ENCODE measurements at regions not wholly inside any gene's neighbourhood (a gene's known extent, or its start where the extent isn't known, plus 50 kb on each side); places are given as distances from the start of the nearest gene placed in this dataset.

DNA sequence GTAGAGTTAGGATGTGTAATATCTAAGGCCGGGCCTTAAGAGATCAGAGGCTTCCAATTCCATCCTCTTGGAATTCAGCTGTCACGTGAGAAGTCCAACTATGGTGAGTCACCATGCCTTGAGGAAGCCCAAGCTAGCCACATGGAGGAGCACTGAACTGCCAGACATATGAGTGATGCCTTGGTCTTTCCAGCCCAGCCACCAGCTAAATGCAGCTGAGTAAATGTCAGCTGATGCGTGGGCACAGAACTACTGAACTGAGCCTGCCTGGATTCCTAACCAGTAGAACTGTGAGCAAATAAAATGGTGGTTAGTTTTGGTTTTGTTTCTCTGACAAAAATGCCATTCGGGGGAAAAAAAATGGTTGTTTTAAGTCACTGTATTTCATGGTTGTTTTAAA, 153.7 kb upstream of the SERTAD2 start:
- intact Hi-C loops (cut with micrococcal nuclease) (loop anchor here (5.0 kb wide), 3 partner anchors 40 to 55 kb away; no protein-coding TSS in a partner anchor), in situ Hi-C loops (cut with MboI; ENCODE audit: low sequenced_read_pairs) (no loop called here), dilution Hi-C loops (cut with HindIII; ENCODE audit: low sequenced_read_pairs, unreplicated experiment) (no loop called here)
- Histone ChIP-seq H2AK5ac (ENCODE audit: low read depth, low read length) (no peak overlapping the region), H3K56ac (ENCODE audit: extremely low read depth, insufficient read depth, low read length) (peak overlapping the region; percentile 62; the same call in 1 of the 2 replicates), H4K8ac (ENCODE audit: low read depth in 2 of 2, low read length in 2 of 2) (peak overlapping the region; percentile 37 to 94; a peak in 3 of 4 replicates), H3K4me3 (ENCODE audit: insufficient read depth, low read depth, low read length) (no peak overlapping the region), H2AFZ (replicated peaks; ENCODE audit: low read length, poor library complexity) (peak overlapping the region; percentile 54), H3K4me1 (ENCODE audit: control insufficient read depth, insufficient read depth, low read length) (peaks cover 12% of the 10 kb centered on the region), H2BK15ac (ENCODE audit: low read depth, low read length) (peak overlapping the region; percentile 71; the same call in 1 of the 3 replicates), H4K20me1 (ENCODE audit: insufficient read depth, low read length) (no peaks in the 10 kb centered on the region), H3K4me2 (ENCODE audit: low read depth, low read length) (no peak overlapping the region), H3K36me3 (ENCODE audit: control insufficient read depth, insufficient read depth, low read length) (no peaks in the 10 kb centered on the region), H3K4ac (ENCODE audit: low read depth, low read length) (peak overlapping the region; percentile 92; the same call in 1 of the 2 replicates), H3K18ac (ENCODE audit: low read depth, low read length) (no peak overlapping the region), H3K27ac (ENCODE audit: insufficient read depth, low read length) (peak overlapping the region; percentile 76; the same call in 1 of the 2 replicates), H3K9ac (ENCODE audit: low read depth, low read length) (no peak overlapping the region; the same call in 1 of the 2 replicates), H4K5ac (ENCODE audit: low read depth, low read length) (no peak overlapping the region), H2AK9ac (replicated peaks; ENCODE audit: low read depth, low read length, poor library complexity) (no peak overlapping the region), H3K27me3 (ENCODE audit: control insufficient read depth, insufficient read depth, low read length) (no peaks in the 10 kb centered on the region), H2BK20ac (ENCODE audit: low read depth, low read length) (peak overlapping the region; percentile 93), H3K9me1 (ENCODE audit: insufficient read depth, low read length) (peaks cover 9% of the 10 kb centered on the region), H3K23ac (ENCODE audit: low read depth, low read length) (no peak overlapping the region), H3K9me3 (ENCODE audit: control insufficient read depth, insufficient read depth, low read length) (no peaks in the 10 kb centered on the region), H3K79me1 (ENCODE audit: low read depth in 1 of 2, low read length in 2 of 2) (no peaks in the 10 kb centered on the region), H2BK5ac (ENCODE audit: low read depth, low read length, poor library complexity, severe bottlenecking) (peak overlapping the region; percentile 91), H3K14ac (replicated peaks; ENCODE audit: low read depth, low read length) (peak overlapping the region; percentile 95; the same call in 1 of the 2 replicates), H4K91ac (ENCODE audit: insufficient read depth, low read depth, low read length) (peak overlapping the region; percentile 92), H2BK120ac (ENCODE audit: low read depth, low read length) (peak overlapping the region; percentile 96)
- BruUV-seq (replicated peaks), result no TSS peak
- DNase-seq (peak; percentile 100), ATAC-seq (ENCODE audit: low read depth) (peak; percentile 96)
- ChIA-PET CTCF (interaction anchor here (0.6 to 0.8 kb wide), 2 partner anchors 9 to 136 kb away, joined by 3 to 5 read pairs; no protein-coding TSS in a partner anchor), POLR2A (ENCODE audit: unreplicated experiment) (interaction anchor here (0.8 kb wide), 1 partner anchor 56 kb away, joined by 3 read pairs; no protein-coding TSS in a partner anchor)
- 0% methylated on average over 1 of the region's 4 CpGs; no CpG with 5 or more reads in 1 of the 2 experiments for WGBS, 2 experiments (ENCODE audit: extremely low coverage in 2 of 2, insufficient read length in 1 of 2)
- peak; percentile 43 for TF ChIP-seq SMC3 (IDR thresholded peaks at IDR 0.05; ENCODE audit: low read depth, low read length)
- peak; percentile 27 for TF ChIP-seq CEBPB (IDR thresholded peaks at IDR 0.05; ENCODE audit: low read depth, low read length)
- TF ChIP-seq RCOR1 (IDR thresholded peaks at IDR 0.05; ENCODE audit: insufficient replicate concordance, low read length), result peak; percentile 57
- TF ChIP-seq POLR2A (IDR thresholded peaks at IDR 0.05; ENCODE audit: low read depth, low read length), result no peak
- TF ChIP-seq, protein P1, sequence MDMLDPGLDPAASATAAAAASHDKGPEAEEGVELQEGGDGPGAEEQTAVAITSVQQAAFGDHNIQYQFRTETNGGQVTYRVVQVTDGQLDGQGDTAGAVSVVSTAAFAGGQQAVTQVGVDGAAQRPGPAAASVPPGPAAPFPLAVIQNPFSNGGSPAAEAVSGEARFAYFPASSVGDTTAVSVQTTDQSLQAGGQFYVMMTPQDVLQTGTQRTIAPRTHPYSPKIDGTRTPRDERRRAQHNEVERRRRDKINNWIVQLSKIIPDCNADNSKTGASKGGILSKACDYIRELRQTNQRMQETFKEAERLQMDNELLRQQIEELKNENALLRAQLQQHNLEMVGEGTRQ (IDR thresholded peaks at IDR 0.05; ENCODE audit: low read depth, low read length), result peak; percentile 93
- TF ChIP-seq, protein P2, sequence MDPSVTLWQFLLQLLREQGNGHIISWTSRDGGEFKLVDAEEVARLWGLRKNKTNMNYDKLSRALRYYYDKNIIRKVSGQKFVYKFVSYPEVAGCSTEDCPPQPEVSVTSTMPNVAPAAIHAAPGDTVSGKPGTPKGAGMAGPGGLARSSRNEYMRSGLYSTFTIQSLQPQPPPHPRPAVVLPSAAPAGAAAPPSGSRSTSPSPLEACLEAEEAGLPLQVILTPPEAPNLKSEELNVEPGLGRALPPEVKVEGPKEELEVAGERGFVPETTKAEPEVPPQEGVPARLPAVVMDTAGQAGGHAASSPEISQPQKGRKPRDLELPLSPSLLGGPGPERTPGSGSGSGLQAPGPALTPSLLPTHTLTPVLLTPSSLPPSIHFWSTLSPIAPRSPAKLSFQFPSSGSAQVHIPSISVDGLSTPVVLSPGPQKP (IDR thresholded peaks at IDR 0.05; ENCODE audit: borderline replicate concordance, low read depth, low read length), result no peak
- TF ChIP-seq BHLHE40 (IDR thresholded peaks at IDR 0.05; ENCODE audit: low read depth, low read length), result peak; percentile 99
- TF ChIP-seq, protein P3, sequence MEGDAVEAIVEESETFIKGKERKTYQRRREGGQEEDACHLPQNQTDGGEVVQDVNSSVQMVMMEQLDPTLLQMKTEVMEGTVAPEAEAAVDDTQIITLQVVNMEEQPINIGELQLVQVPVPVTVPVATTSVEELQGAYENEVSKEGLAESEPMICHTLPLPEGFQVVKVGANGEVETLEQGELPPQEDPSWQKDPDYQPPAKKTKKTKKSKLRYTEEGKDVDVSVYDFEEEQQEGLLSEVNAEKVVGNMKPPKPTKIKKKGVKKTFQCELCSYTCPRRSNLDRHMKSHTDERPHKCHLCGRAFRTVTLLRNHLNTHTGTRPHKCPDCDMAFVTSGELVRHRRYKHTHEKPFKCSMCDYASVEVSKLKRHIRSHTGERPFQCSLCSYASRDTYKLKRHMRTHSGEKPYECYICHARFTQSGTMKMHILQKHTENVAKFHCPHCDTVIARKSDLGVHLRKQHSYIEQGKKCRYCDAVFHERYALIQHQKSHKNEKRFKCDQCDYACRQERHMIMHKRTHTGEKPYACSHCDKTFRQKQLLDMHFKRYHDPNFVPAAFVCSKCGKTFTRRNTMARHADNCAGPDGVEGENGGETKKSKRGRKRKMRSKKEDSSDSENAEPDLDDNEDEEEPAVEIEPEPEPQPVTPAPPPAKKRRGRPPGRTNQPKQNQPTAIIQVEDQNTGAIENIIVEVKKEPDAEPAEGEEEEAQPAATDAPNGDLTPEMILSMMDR (conservative IDR thresholded peaks at IDR 0.05; ENCODE audit: low read depth, low read length), result peak; percentile 22; the same call in 1 of the 2 replicates
- no peak for TF ChIP-seq CHD1 (IDR thresholded peaks at IDR 0.05; ENCODE audit: low read depth, low read length)
- peak; percentile 48 for TF ChIP-seq RAD21 (IDR thresholded peaks at IDR 0.05; ENCODE audit: low read length)
- TF ChIP-seq MXI1 (IDR thresholded peaks at IDR 0.05; ENCODE audit: borderline replicate concordance, low read depth, low read length), result peak; percentile 80
- peak; percentile 92 for TF ChIP-seq FOS (IDR thresholded peaks at IDR 0.05; ENCODE audit: low read depth, low read length)
- TF ChIP-seq RFX5 (IDR thresholded peaks at IDR 0.05; ENCODE audit: low read depth, low read length), result no peak
- TF ChIP-seq NFE2L2 (IDR thresholded peaks at IDR 0.05; ENCODE audit: low read depth, low read length), result no peak
- no peak for TF ChIP-seq MAFK (IDR thresholded peaks at IDR 0.05; ENCODE audit: low read depth, low read length)
- no peak for TF ChIP-seq MAZ (IDR thresholded peaks at IDR 0.05; ENCODE audit: borderline replicate concordance, low read depth, low read length)

All from IMR-90 (cell line).